H1 (cell line): ENCODE measurements at regions not wholly inside any gene's neighbourhood (a gene's known extent, or its start where the extent isn't known, plus 50 kb on each side); places are given as distances from the start of the nearest gene placed in this dataset.

Experiments
- CEBPB ChIP-seq: IDR thresholded peaks from 2 replicates; pipeline ENCODE4 v1.6.1; 2012; ENCODE audit warnings: low read depth, low read length
- CTCF ChIP-seq, 3 experiments: IDR thresholded peaks; 1 replicate in 2 of 3; 2 replicates in 1 of 3; pipeline versions ENCODE4 v1.5.1 to v1.6.1; 2011; ENCODE audit warnings: low read length in 3 of 3, mild to moderate bottlenecking in 3 of 3, inconsistent platforms in 2 of 3, low read depth in 1 of 3, moderate library complexity in 1 of 3; ENCODE audit not compliant: insufficient read depth in 1 of 3; ENCODE audit errors: control extremely low read depth in 1 of 3
- EP300 ChIP-seq, 2 experiments: IDR thresholded peaks; 1 replicate in 1 of 2; 2 replicates in 1 of 2; pipeline ENCODE4 v1.6.1; 2011 to 2012; ENCODE audit warnings: low read depth in 2 of 2, low read length in 2 of 2, mild to moderate bottlenecking in 2 of 2, borderline replicate concordance in 1 of 2, inconsistent platforms in 1 of 2, moderate library complexity in 1 of 2
- JUN ChIP-seq: IDR thresholded peaks from 2 replicates; pipeline ENCODE4 v1.6.1; 2011; ENCODE audit warnings: low read depth, mild to moderate bottlenecking, improper control_type of control experiment, low read length
- POLR2A ChIP-seq, 2 experiments: IDR thresholded peaks; 1 replicate in 1 of 2; 2 replicates in 1 of 2; pipeline ENCODE4 v1.6.1; 2011; ENCODE audit warnings: low read depth in 2 of 2, low read length in 2 of 2, mild to moderate bottlenecking in 2 of 2; ENCODE audit errors: control extremely low read depth in 1 of 2
- RFX5 ChIP-seq: IDR thresholded peaks from 2 replicates; pipeline ENCODE4 v1.6.1; 2011; ENCODE audit warnings: low read depth, low read length, improper control_type of control experiment, borderline replicate concordance
- TEAD4 ChIP-seq: IDR thresholded peaks from 2 replicates; pipeline ENCODE4 v1.6.1; 2012; ENCODE audit warnings: low read depth, low read length, inconsistent platforms, mixed read lengths
- USF2 ChIP-seq: IDR thresholded peaks from 2 replicates; pipeline ENCODE4 v1.6.1; 2011; ENCODE audit warnings: low read length, improper control_type of control experiment
- ZNF274 ChIP-seq: IDR thresholded peaks from 2 replicates; pipeline ENCODE4 v1.7.0; 2012; ENCODE audit warnings: low read length, borderline replicate concordance; ENCODE audit errors: extremely low read depth

GRCh38 chr13:63938851-63939250 is 2523.2 kb upstream of the PCDH20 start:
- no peak for TF ChIP-seq JUN
- no peak for TF ChIP-seq CTCF (IDR thresholded peaks at IDR 0.05; ENCODE audit: control extremely low read depth in 1 of 3, insufficient read depth in 1 of 3, low read depth in 1 of 3, low read length in 3 of 3)
- no peak for TF ChIP-seq EP300 (IDR thresholded peaks at IDR 0.05; ENCODE audit: borderline replicate concordance in 1 of 2, low read depth in 2 of 2, low read length in 2 of 2)
- no peak for TF ChIP-seq RFX5
- TF ChIP-seq POLR2A (IDR thresholded peaks at IDR 0.05; ENCODE audit: control extremely low read depth in 1 of 2, low read depth in 2 of 2, low read length in 2 of 2), result no peak
- TF ChIP-seq TEAD4, result no peak
- no peak for TF ChIP-seq CEBPB
- TF ChIP-seq ZNF274, result no peak
- no peak for TF ChIP-seq USF2
